ENCODE measurements at regions not wholly inside any gene's neighbourhood (a gene's known extent, or its start where the extent isn't known, plus 50 kb on each side); places are given as distances from the start of the nearest gene placed in this dataset.

- TF ChIP-seq CTCF (conservative IDR thresholded peaks at IDR 0.05; ENCODE audit: low read depth in 2 of 2) (no peak), EZH2phosphoT487 (IDR thresholded peaks at IDR 0.05; ENCODE audit: unreplicated experiment) (no peak), CREB1 (CRISPR knock-in tag; IDR thresholded peaks at IDR 0.05; ENCODE audit: low read depth) (no peak), EZH2 (IDR thresholded peaks at IDR 0.05; ENCODE audit: low read depth, unreplicated experiment) (no peak), ZNF331 (CRISPR knock-in tag; IDR thresholded peaks at IDR 0.05; ENCODE audit: low read depth) (no peak), POLR2AphosphoS5 (IDR thresholded peaks at IDR 0.05; ENCODE audit: low read depth) (no peak), JUNB (IDR thresholded peaks at IDR 0.05; ENCODE audit: unreplicated experiment) (no peak), ZNF114 (CRISPR knock-in tag; IDR thresholded peaks at IDR 0.05) (no peak), STAT1 (IDR thresholded peaks at IDR 0.05; ENCODE audit: unreplicated experiment) (no peak), ETS1 (IDR thresholded peaks at IDR 0.05) (no peak), NANOG (IDR thresholded peaks at IDR 0.05; ENCODE audit: borderline replicate concordance) (no peak)
- TF ChIP-seq, protein P1, sequence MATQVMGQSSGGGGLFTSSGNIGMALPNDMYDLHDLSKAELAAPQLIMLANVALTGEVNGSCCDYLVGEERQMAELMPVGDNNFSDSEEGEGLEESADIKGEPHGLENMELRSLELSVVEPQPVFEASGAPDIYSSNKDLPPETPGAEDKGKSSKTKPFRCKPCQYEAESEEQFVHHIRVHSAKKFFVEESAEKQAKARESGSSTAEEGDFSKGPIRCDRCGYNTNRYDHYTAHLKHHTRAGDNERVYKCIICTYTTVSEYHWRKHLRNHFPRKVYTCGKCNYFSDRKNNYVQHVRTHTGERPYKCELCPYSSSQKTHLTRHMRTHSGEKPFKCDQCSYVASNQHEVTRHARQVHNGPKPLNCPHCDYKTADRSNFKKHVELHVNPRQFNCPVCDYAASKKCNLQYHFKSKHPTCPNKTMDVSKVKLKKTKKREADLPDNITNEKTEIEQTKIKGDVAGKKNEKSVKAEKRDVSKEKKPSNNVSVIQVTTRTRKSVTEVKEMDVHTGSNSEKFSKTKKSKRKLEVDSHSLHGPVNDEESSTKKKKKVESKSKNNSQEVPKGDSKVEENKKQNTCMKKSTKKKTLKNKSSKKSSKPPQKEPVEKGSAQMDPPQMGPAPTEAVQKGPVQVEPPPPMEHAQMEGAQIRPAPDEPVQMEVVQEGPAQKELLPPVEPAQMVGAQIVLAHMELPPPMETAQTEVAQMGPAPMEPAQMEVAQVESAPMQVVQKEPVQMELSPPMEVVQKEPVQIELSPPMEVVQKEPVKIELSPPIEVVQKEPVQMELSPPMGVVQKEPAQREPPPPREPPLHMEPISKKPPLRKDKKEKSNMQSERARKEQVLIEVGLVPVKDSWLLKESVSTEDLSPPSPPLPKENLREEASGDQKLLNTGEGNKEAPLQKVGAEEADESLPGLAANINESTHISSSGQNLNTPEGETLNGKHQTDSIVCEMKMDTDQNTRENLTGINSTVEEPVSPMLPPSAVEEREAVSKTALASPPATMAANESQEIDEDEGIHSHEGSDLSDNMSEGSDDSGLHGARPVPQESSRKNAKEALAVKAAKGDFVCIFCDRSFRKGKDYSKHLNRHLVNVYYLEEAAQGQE (IDR thresholded peaks at IDR 0.05; ENCODE audit: unreplicated experiment) = no peak
Observed at GRCh38 chr18:75915941-75916623, 488.6 kb upstream of the SMIM21 start.

Data from GM23338 (cell line).